ENCODE measurements at regions not wholly inside any gene's neighbourhood (a gene's known extent, or its start where the extent isn't known, plus 50 kb on each side); places are given as distances from the start of the nearest gene placed in this dataset.

- TF ChIP-seq, protein P1, sequence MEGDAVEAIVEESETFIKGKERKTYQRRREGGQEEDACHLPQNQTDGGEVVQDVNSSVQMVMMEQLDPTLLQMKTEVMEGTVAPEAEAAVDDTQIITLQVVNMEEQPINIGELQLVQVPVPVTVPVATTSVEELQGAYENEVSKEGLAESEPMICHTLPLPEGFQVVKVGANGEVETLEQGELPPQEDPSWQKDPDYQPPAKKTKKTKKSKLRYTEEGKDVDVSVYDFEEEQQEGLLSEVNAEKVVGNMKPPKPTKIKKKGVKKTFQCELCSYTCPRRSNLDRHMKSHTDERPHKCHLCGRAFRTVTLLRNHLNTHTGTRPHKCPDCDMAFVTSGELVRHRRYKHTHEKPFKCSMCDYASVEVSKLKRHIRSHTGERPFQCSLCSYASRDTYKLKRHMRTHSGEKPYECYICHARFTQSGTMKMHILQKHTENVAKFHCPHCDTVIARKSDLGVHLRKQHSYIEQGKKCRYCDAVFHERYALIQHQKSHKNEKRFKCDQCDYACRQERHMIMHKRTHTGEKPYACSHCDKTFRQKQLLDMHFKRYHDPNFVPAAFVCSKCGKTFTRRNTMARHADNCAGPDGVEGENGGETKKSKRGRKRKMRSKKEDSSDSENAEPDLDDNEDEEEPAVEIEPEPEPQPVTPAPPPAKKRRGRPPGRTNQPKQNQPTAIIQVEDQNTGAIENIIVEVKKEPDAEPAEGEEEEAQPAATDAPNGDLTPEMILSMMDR (conservative IDR thresholded peaks at IDR 0.05; ENCODE audit: low read depth, low read length): peak; percentile 99
- TF ChIP-seq EZH2 (IDR thresholded peaks at IDR 0.05; ENCODE audit: low read length, unreplicated experiment) (no peak), EZH2phosphoT487 (IDR thresholded peaks at IDR 0.05; ENCODE audit: borderline replicate concordance, low read length) (no peak)
Observed at GRCh38 chr5:99060306-99061261, 131.8 kb upstream of the CHD1 start.

Data from PC-3 (cell line).